Parathyroid adenoma (tissue), 2 donors: ENCODE measurements at regions not wholly inside any gene's neighbourhood (a gene's known extent, or its start where the extent isn't known, plus 50 kb on each side); places are given as distances from the start of the nearest gene placed in this dataset.

Source experiments
- H2AFZ ChIP-seq: fragments of 300-600 bp; sonication (generic); one replicate; pipeline ENCODE4 v1.7.0; 2017; ENCODE audit warnings: antibody characterized with exemption, mild to moderate bottlenecking
- H3K27ac ChIP-seq: fragments of 300-600 bp; sonication (generic); one replicate; pipeline ENCODE4 v1.7.0; 2017
- H3K27me3 ChIP-seq: fragments of 300-600 bp; sonication (generic); one replicate; pipeline ENCODE4 v1.7.0; 2017; ENCODE audit warnings: low read length; ENCODE audit not compliant: control insufficient read depth, insufficient read depth
- H3K36me3 ChIP-seq: fragments of 300-600 bp; sonication (generic); one replicate; pipeline ENCODE4 v1.7.0; 2017; ENCODE audit warnings: low read length; ENCODE audit not compliant: control insufficient read depth, insufficient read depth
- H3K4me1 ChIP-seq: fragments of 300-600 bp; sonication (generic); one replicate; pipeline ENCODE4 v1.7.0; 2017; ENCODE audit warnings: control low read depth
- H3K4me2 ChIP-seq: fragments of 300-600 bp; sonication (generic); one replicate; pipeline ENCODE4 v1.7.0; 2017; ENCODE audit warnings: low read length
- H3K4me3 ChIP-seq: fragments of 300-600 bp; sonication (generic); one replicate; pipeline ENCODE4 v1.7.0; 2017; ENCODE audit warnings: low read depth, low read length
- H3K79me2 ChIP-seq: fragments of 300-600 bp; sonication (generic); one replicate; pipeline ENCODE4 v1.7.0; 2017; ENCODE audit warnings: control low read depth
- H3K9ac ChIP-seq: fragments of 300-600 bp; sonication (generic); one replicate; pipeline ENCODE4 v1.7.0; 2017; ENCODE audit warnings: mild to moderate bottlenecking
- H3K9me3 ChIP-seq: fragments of 300-600 bp; sonication (generic); one replicate; pipeline ENCODE4 v1.7.0; 2017; ENCODE audit warnings: low read length; ENCODE audit not compliant: control insufficient read depth
- CTCF ChIP-seq: fragments of 300-600 bp; sonication (generic); IDR thresholded peaks from one replicate; pipeline ENCODE4 v1.7.0; 2017; ENCODE audit warnings: antibody characterized with exemption, mild to moderate bottlenecking
- donor health status: primary hyperparathyroidism.

GRCh38 chr12:13436696-13437391, 240.3 kb downstream of the EMP1 start:
- no peak overlapping the region for H3K4me2 ChIP-seq
- no peak overlapping the region for H3K27ac ChIP-seq
- H3K79me2 ChIP-seq: no peaks in the 10 kb centered on the region
- H3K4me1 ChIP-seq: no peaks in the 10 kb centered on the region
- H3K9ac ChIP-seq: no peak overlapping the region
- no peaks in the 10 kb centered on the region for H3K36me3 ChIP-seq
- H2AFZ ChIP-seq: no peak overlapping the region
- no peak overlapping the region for H3K4me3 ChIP-seq
- TF ChIP-seq CTCF: no peak
- H3K9me3 ChIP-seq: no peaks in the 10 kb centered on the region
- H3K27me3 ChIP-seq: no peaks in the 10 kb centered on the region

- H3K4me1 ChIP-seq: no peaks in the 10 kb centered on the region
- H3K36me3 ChIP-seq: no peaks in the 10 kb centered on the region
- H3K4me2 ChIP-seq: no peak overlapping the region
- no peaks in the 10 kb centered on the region for H3K27me3 ChIP-seq
- H3K4me3 ChIP-seq: no peak overlapping the region
- H2AFZ ChIP-seq: no peak overlapping the region
- TF ChIP-seq CTCF: no peak
- no peaks in the 10 kb centered on the region for H3K79me2 ChIP-seq
- H3K9me3 ChIP-seq: no peaks in the 10 kb centered on the region
- H3K27ac ChIP-seq: no peak overlapping the region
- no peak overlapping the region for H3K9ac ChIP-seq
Observed at GRCh38 chr12:13436182-13436581, 239.7 kb downstream of the EMP1 start.

GRCh38 chr12:13435235-13435933, 238.9 kb downstream of the EMP1 start:
- H3K36me3 ChIP-seq: no peaks in the 10 kb centered on the region
- no peak overlapping the region for H3K4me2 ChIP-seq
- H3K79me2 ChIP-seq: no peaks in the 10 kb centered on the region
- TF ChIP-seq CTCF: no peak
- no peak overlapping the region for H3K9ac ChIP-seq
- H3K9me3 ChIP-seq: no peaks in the 10 kb centered on the region
- no peaks in the 10 kb centered on the region for H3K27me3 ChIP-seq
- no peak overlapping the region for H3K4me3 ChIP-seq
- H2AFZ ChIP-seq: no peak overlapping the region
- H3K27ac ChIP-seq: no peak overlapping the region
- no peaks in the 10 kb centered on the region for H3K4me1 ChIP-seq

GRCh38 chr12:13433768-13434167, 237.2 kb downstream of the EMP1 start:
- no peaks in the 10 kb centered on the region for H3K27me3 ChIP-seq
- H3K4me3 ChIP-seq: no peak overlapping the region
- no peak overlapping the region for H2AFZ ChIP-seq
- H3K9ac ChIP-seq: no peak overlapping the region
- no peak overlapping the region for H3K4me2 ChIP-seq
- TF ChIP-seq CTCF: no peak
- no peak overlapping the region for H3K27ac ChIP-seq
- no peaks in the 10 kb centered on the region for H3K4me1 ChIP-seq
- no peaks in the 10 kb centered on the region for H3K79me2 ChIP-seq
- H3K9me3 ChIP-seq: no peaks in the 10 kb centered on the region
- H3K36me3 ChIP-seq: no peaks in the 10 kb centered on the region
